GM18868 (cell line): ENCODE measurements at regions not wholly inside any gene's neighbourhood (a gene's known extent, or its start where the extent isn't known, plus 50 kb on each side); places are given as distances from the start of the nearest gene placed in this dataset.
A peak's percentile ranks its signal among the peaks of the same experiment; 100 is the strongest.
"Not testable (repeated sequence)": the region's sequence is repeated elsewhere in the genome, so short reads cannot be mapped to it uniquely, and the experiment has no call there.

Experiments
- ATAC-seq: cut with Tn5 transposase; IDR thresholded peaks from one replicate; pipeline ENCODE4 v1.9.1; 2021; ENCODE audit warnings: mild to moderate bottlenecking, moderate library complexity; ENCODE audit not compliant: unreplicated experiment

GRCh38 chr18:34942276-34942675 lies 98.9 kb upstream of the MAPRE2 start:
- no peak for ATAC-seq

DNA sequence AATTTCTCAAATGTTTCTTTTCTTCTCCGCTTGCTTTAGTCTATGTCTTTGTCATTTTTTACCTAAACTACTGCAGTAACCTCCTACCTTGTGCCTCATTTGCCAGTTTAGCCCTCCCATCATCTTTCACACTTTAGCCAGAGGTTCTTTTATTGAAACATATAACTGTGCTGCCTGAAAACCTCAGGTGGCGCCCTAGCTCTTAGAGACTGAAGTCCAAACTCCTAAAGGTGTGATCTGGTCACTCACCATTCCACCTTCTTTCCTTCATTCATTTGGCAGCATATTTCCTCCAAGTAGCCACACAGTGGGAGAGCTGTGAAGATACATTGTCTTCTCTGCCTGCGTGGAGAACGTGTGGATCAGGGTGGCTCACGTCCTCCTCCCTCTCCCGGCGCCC lies 98.2 kb upstream of the MAPRE2 start:
- no peak for ATAC-seq

DNA sequence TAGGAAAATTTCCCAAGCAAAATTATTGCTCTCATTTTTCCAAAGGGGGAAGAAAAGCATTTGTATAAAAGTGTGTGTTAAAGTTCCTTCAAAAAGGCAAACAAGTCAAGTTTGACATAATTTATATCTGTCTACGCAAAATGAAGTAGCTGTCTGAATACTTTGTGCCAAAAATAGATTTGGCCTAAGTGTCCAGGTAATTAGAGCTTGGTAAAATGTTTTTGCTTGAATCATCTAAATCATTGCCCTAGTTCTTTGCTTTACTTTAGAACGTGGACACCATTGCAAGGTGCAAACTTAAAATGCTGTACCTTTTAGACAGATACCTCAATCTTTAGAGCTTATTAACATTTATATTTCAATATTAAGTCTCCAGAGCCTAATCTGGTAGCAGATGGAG lies 97.6 kb upstream of the MAPRE2 start:
- no peak for ATAC-seq

DNA sequence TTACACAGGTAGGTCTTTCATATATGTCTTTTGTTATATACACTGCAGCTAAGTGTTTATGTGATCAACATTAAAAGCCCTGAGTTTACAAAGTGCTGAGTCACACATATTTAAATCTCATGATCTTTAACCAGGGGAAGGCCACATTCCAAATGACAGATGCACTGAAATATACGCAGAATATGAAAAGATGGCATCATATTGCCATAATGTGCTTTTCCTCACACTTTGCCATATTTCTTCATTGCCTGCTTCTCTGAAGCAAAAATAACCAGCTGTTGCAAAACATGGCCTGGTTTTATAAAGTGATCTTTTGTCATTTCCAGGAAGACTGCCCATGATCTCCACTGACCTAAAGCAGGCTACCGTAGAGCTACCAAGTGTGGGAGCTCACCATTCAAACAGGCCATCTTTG lies 93.5 kb upstream of the MAPRE2 start:
- ATAC-seq, result no peak

- no peak for ATAC-seq
Observed at GRCh38 chr18:34951625-34952379, 89.4 kb upstream of the MAPRE2 start.

DNA sequence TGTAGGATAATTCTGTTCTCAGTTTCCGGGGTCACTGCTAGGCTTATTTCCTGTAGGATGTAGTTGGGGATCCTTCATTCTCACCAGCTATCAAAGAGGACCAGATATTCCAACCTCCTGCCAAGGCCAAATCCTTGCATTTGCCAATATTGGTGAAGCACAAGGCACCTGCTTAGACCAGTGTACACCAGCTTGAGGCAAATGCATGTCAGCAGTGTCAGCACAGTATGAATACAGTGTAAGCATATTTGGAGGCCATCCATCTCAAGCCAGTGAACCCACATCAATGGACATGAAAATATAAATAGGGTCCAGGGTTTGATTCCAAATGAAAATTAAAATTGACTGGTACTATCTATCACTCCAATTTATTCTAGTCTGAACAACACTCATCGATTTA lies 88.0 kb upstream of the MAPRE2 start:
- no peak for ATAC-seq

GRCh38 chr18:34955494-34955893 lies 85.7 kb upstream of the MAPRE2 start:
- not testable (repeated sequence) for ATAC-seq

- ATAC-seq, result no peak
Observed at GRCh38 chr18:34956663-34957062, 84.5 kb upstream of the MAPRE2 start.

GRCh38 chr18:34957119-34957863 lies 83.9 kb upstream of the MAPRE2 start:
- ATAC-seq, result no peak

DNA sequence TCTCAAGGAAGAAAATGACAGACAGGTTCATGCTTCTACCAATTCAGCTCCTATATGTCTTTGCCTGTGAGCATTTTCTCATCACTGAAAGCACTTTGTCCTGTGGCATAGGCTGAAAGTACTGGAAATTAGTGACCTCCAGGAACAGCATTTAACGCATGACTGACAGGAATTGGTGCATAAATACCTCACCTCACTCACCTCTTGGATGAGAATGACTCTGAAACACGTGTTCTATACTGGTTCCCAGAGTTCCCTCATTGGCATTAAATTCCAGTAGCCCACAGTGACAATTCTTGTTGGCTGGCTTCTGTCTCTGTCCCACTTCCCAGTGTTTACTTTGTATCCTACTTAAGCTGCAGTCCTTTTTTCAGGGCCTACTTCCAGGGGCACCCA lies 83.4 kb upstream of the MAPRE2 start:
- ATAC-seq, result no peak

- no peak for ATAC-seq
Observed at GRCh38 chr18:34959211-34959829, 81.9 kb upstream of the MAPRE2 start.

DNA sequence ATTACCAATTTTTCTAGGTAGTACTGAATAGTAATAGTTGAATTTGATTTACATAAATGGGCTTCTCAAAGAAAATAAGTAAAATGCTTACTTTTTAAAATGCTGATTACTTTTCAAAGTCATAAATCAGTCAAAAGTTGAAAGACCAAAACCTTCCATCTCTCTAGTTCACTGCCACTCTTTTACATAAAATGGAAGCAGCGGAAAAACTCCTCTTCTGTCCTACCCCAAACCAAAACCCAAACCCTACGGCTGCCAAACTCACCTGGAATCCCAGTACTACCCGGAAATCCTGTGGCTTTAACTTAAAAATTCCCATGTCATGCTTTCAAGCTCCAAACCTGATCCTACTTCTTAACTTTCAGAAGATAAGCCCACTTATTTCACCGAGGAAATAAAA lies 81.2 kb upstream of the MAPRE2 start:
- ATAC-seq, result no peak

- no peak for ATAC-seq
Observed at GRCh38 chr18:34965108-34965507, 76.1 kb upstream of the MAPRE2 start.

GRCh38 chr18:34965566-34965965 lies 75.6 kb upstream of the MAPRE2 start:
- ATAC-seq, result no peak

DNA sequence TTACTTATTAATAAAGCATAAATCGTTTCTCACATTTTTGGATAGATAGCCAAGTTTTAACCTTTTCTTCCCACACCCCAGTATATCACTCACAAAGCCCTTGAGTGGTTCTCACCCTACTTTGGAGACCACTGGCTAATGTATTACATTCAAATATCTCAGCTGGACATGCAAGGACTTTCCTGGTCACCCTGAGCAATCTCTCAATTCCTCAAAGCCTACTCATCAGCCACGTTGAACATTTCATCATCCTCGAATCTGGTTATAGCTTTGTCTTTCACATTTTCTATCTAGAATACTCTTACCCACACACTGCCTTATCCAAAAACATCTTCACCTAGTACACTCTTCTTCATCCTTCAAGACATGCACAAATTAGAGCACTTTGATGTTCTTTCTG lies 71.1 kb upstream of the MAPRE2 start:
- ATAC-seq, result no peak

DNA sequence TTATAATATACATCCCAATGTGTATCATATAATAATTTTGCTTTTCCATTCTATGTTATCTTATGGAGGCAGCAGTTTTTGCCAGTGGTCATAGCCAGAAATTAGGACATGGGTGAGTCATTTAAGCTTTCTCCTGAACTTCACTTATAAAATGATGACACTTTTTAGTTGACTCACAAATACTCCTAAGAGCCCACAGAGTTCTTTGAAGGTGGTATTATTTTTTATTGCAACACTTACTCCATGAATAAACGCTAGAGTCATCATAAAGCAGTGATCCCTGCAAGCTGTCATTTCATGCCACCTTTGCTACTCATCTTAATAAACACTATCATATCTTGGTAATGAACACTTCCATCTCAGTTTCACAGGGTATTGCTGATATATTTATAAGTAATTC lies 69.9 kb upstream of the MAPRE2 start:
- no peak for ATAC-seq

GRCh38 chr18:34972765-34973414 lies 68.3 kb upstream of the MAPRE2 start:
- ATAC-seq, result no peak

DNA sequence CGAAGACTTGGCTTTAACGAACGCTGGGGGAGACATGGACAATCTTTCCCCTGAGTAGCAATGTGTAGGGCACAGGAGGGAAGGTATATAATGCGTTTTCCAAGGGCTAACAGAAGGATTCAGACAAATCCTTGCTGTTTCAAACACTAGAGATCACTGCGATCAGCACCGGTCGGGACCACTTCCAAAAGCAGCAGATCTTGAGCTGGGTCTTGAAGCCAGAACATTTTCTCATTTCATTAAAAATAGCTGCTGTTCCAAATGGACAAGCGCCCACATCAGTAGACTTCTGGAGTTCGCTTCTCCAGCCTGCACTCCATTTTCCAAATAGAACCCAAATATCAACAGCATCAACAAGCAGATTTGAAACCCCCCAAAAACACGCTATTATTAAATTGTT lies 65.1 kb upstream of the MAPRE2 start:
- no peak for ATAC-seq

DNA sequence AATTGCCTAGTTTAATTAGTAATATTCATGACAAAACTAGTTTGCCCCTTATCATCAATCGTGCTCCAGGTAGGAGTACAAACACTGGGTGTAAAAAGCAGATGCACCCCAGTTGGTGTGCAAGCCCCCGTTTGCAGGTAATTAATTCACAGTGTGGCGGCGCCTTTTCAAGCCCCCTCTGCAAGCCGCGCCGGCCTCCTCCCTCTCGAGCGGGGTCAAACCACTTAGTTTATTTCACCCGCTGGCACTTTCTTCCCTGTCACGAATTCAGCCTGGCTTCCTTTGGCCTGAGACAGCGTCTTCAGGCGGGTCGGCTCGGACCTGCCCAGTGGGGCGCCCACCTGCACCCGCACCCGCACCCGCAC lies 64.7 kb upstream of the MAPRE2 start:
- peak; percentile 1 for ATAC-seq

DNA sequence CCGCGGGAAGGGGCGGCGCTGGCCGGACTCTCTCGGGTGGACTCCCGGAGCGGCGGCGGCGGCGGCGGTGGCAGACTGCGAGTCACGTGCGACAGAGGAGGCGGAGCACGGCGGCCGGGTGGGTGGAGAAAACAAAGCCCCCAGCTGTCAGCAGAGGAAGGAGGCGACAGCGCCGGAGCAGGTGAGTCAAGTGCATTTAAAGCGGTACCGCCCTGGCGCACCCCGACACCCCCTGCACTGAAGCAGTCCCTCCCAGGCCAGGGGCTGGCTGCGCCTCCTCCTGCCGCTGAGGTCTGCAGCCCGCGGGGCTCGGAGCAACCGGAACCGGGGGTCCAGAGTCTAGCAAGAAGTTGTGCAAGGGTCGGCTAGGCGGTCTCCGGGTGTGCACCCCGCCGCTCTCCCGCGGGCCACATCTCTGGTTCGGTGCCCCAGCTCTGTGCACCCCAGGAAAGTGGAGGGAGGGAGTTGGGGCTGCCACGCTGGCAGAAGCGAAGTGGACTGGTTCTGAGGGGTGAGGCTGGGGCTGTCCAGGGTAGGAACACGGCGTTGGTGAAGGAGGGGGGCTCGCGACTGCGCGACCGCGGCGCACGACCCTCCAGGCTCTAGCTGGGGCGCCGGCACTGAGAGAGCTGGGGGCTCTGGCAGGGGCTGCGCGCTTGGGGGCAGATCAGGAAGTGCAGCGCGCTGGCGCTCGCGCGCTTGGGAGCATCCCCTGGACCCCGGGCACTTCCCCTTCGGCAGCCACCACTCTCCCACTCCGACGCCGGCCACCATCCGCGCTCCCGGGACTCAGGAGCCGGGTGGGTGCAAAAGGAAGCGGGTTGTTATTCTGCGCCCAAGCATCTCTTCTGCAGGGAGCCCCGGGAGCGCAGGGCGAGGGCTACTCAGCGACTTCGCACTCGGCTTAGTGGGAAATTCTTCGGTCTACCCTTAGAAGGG lies 64.0 kb upstream of the MAPRE2 start:
- peak; percentile 73 for ATAC-seq
